ENCODE measurements at regions not wholly inside any gene's neighbourhood (a gene's known extent, or its start where the extent isn't known, plus 50 kb on each side); places are given as distances from the start of the nearest gene placed in this dataset.

- CTCF ChIA-PET, result interaction anchor here (1.3 kb wide), 1 partner anchor 8 kb away, joined by 3 read pairs; no protein-coding TSS in a partner anchor
- Histone ChIP-seq H3K9me3 (ENCODE audit: control extremely low read depth in 1 of 5, control insufficient read depth in 4 of 5, insufficient read depth in 2 of 5, low read depth in 1 of 5, low read length in 4 of 5) (no peaks in the 10 kb centered on the region), H3K4me3 (ENCODE audit: control insufficient read depth in 1 of 7, extremely low read depth in 1 of 7, insufficient read depth in 4 of 7, low read depth in 2 of 7, low read length in 6 of 7) (peak overlapping the region in 5 of 7 experiments; percentile 21 to 73 (median 44)), H3K27me3 (replicated peaks in 2 of 5; ENCODE audit: control insufficient read depth in 4 of 5, insufficient read depth in 5 of 5, low read length in 4 of 5) (no peaks in the 10 kb centered on the region), H3K27ac (ENCODE audit: insufficient read depth in 1 of 2, low read depth in 1 of 2, low read length in 2 of 2, poor library complexity in 1 of 2, severe bottlenecking in 2 of 2) (no peak overlapping the region), H3K4me1 (ENCODE audit: control extremely low read depth in 1 of 4, control insufficient read depth in 4 of 4, insufficient read depth in 4 of 4, low read length in 3 of 4) (peaks cover 14 to 24% (median 19%) of the 10 kb centered on the region in 4 experiments), H3K36me3 (ENCODE audit: control insufficient read depth in 4 of 4, insufficient read depth in 4 of 4, low read length in 3 of 4) (no peaks in the 10 kb centered on the region)
- POLR2A ChIA-PET, result no interaction called here
- DNase-seq, result peak; percentile 38 to 62 (median 55)
- WGBS (ENCODE audit: insufficient coverage), result 18% methylated on average over 8 of the region's 9 CpGs
Observed at GRCh38 chr10:7471720-7472367, 61.0 kb upstream of the SFMBT2 start.

GRCh38 chr10:7470371-7470770, 59.5 kb upstream of the SFMBT2 start:
- ChIA-PET POLR2A (no interaction called here), CTCF (no interaction called here)
- WGBS (ENCODE audit: insufficient coverage), result 100% methylated on average over 1 of the region's 2 CpGs

GRCh38 chr10:7467031-7467667, 56.3 kb upstream of the SFMBT2 start:
- H3K4me1 ChIP-seq (ENCODE audit: control extremely low read depth in 1 of 4, control insufficient read depth in 4 of 4, insufficient read depth in 4 of 4, low read length in 3 of 4), result peaks cover 6 to 7% (median 6%) of the 10 kb centered on the region in 4 experiments
- POLR2A ChIA-PET, result no interaction called here
- no peaks in the 10 kb centered on the region for H3K9me3 ChIP-seq (ENCODE audit: control extremely low read depth in 1 of 5, control insufficient read depth in 4 of 5, insufficient read depth in 2 of 5, low read depth in 1 of 5, low read length in 4 of 5)
- no peak overlapping the region for H3K27ac ChIP-seq (ENCODE audit: insufficient read depth in 1 of 2, low read depth in 1 of 2, low read length in 2 of 2, poor library complexity in 1 of 2, severe bottlenecking in 2 of 2)
- WGBS (ENCODE audit: insufficient coverage), result 100% methylated on average over 1 of the region's 7 CpGs
- H3K4me3 ChIP-seq (ENCODE audit: control insufficient read depth in 1 of 7, extremely low read depth in 1 of 7, insufficient read depth in 4 of 7, low read depth in 2 of 7, low read length in 6 of 7), result no peak overlapping the region
- no peaks in the 10 kb centered on the region for H3K36me3 ChIP-seq (ENCODE audit: control insufficient read depth in 4 of 4, insufficient read depth in 4 of 4, low read length in 3 of 4)
- no peak for DNase-seq
- H3K27me3 ChIP-seq (replicated peaks in 2 of 5; ENCODE audit: control insufficient read depth in 4 of 5, insufficient read depth in 5 of 5, low read length in 4 of 5), result no peaks in the 10 kb centered on the region
- CTCF ChIA-PET, result no interaction called here

More at GRCh38 chr10:7470371-7470770, 59.5 kb upstream of the SFMBT2 start:
- peaks cover 14 to 20% (median 15%) of the 10 kb centered on the region in 4 experiments for H3K4me1 ChIP-seq (ENCODE audit: control extremely low read depth in 1 of 4, control insufficient read depth in 4 of 4, insufficient read depth in 4 of 4, low read length in 3 of 4)
- no peaks in the 10 kb centered on the region for H3K27me3 ChIP-seq (replicated peaks in 2 of 5; ENCODE audit: control insufficient read depth in 4 of 5, insufficient read depth in 5 of 5, low read length in 4 of 5)
- H3K9me3 ChIP-seq (ENCODE audit: control extremely low read depth in 1 of 5, control insufficient read depth in 4 of 5, insufficient read depth in 2 of 5, low read depth in 1 of 5, low read length in 4 of 5), result no peaks in the 10 kb centered on the region
- no peaks in the 10 kb centered on the region for H3K36me3 ChIP-seq (ENCODE audit: control insufficient read depth in 4 of 4, insufficient read depth in 4 of 4, low read length in 3 of 4)
- DNase-seq, result no peak
- no peak overlapping the region for H3K4me3 ChIP-seq (ENCODE audit: control insufficient read depth in 1 of 7, extremely low read depth in 1 of 7, insufficient read depth in 4 of 7, low read depth in 2 of 7, low read length in 6 of 7)
- H3K27ac ChIP-seq (ENCODE audit: insufficient read depth in 1 of 2, low read depth in 1 of 2, low read length in 2 of 2, poor library complexity in 1 of 2, severe bottlenecking in 2 of 2), result no peak overlapping the region

- Histone ChIP-seq H3K27ac (ENCODE audit: insufficient read depth in 1 of 2, low read depth in 1 of 2, low read length in 2 of 2, poor library complexity in 1 of 2, severe bottlenecking in 2 of 2) (no peak overlapping the region), H3K9me3 (ENCODE audit: control extremely low read depth in 1 of 5, control insufficient read depth in 4 of 5, insufficient read depth in 2 of 5, low read depth in 1 of 5, low read length in 4 of 5) (no peaks in the 10 kb centered on the region), H3K4me1 (ENCODE audit: control extremely low read depth in 1 of 4, control insufficient read depth in 4 of 4, insufficient read depth in 4 of 4, low read length in 3 of 4) (no peaks in the 10 kb centered on the region), H3K36me3 (ENCODE audit: control insufficient read depth in 4 of 4, insufficient read depth in 4 of 4, low read length in 3 of 4) (no peaks in the 10 kb centered on the region), H3K27me3 (replicated peaks in 2 of 5; ENCODE audit: control insufficient read depth in 4 of 5, insufficient read depth in 5 of 5, low read length in 4 of 5) (no peaks in the 10 kb centered on the region), H3K4me3 (ENCODE audit: control insufficient read depth in 1 of 7, extremely low read depth in 1 of 7, insufficient read depth in 4 of 7, low read depth in 2 of 7, low read length in 6 of 7) (no peak overlapping the region)
- ChIA-PET POLR2A (interaction anchor here (0.6 kb wide), 1 partner anchor 359 kb away, joined by 3 read pairs; no protein-coding TSS in a partner anchor), CTCF (no interaction called here)
- WGBS (ENCODE audit: insufficient coverage), result 93% methylated on average over 4 of the region's 8 CpGs
- DNase-seq, result no peak
Observed at GRCh38 chr10:7464691-7465090, 53.9 kb upstream of the SFMBT2 start.

Measured in common myeloid progenitor, CD34-positive (primary cell).